GM18909 (cell line): ENCODE measurements at regions not wholly inside any gene's neighbourhood (a gene's known extent, or its start where the extent isn't known, plus 50 kb on each side); places are given as distances from the start of the nearest gene placed in this dataset.

Source experiments
- ATAC-seq: cut with Tn5 transposase; IDR thresholded peaks from one replicate; pipeline ENCODE4 v1.9.1; 2021; ENCODE audit warnings: mild to moderate bottlenecking; ENCODE audit not compliant: unreplicated experiment, poor library complexity

GRCh38 chr12:30829876-30830275 lies 75.1 kb upstream of the CAPRIN2 start:
- ATAC-seq, result no peak

- ATAC-seq, result no peak
Measured at GRCh38 chr12:30828686-30829085, 73.9 kb upstream of the CAPRIN2 start.

- ATAC-seq, result no peak
Measured at GRCh38 chr12:30827101-30828066, 72.6 kb upstream of the CAPRIN2 start.

GRCh38 chr12:30826276-30826675 lies 71.5 kb upstream of the CAPRIN2 start:
- ATAC-seq, result no peak

GRCh38 chr12:30825341-30825740 lies 70.6 kb upstream of the CAPRIN2 start:
- no peak for ATAC-seq

- ATAC-seq, result no peak
Measured at GRCh38 chr12:30824311-30824710, 69.6 kb upstream of the CAPRIN2 start.

- no peak for ATAC-seq
Measured at GRCh38 chr12:30823764-30824163, 69.0 kb upstream of the CAPRIN2 start.

GRCh38 chr12:30823156-30823699 lies 68.5 kb upstream of the CAPRIN2 start:
- peak; percentile 54 for ATAC-seq

- ATAC-seq, result peak; percentile 69
Measured at GRCh38 chr12:30822385-30823155, 67.8 kb upstream of the CAPRIN2 start.

GRCh38 chr12:30820406-30820946 lies 65.7 kb upstream of the CAPRIN2 start:
- no peak for ATAC-seq

- no peak for ATAC-seq
Measured at GRCh38 chr12:30818562-30818961, 63.8 kb upstream of the CAPRIN2 start.

- ATAC-seq, result no peak
Measured at GRCh38 chr12:30816742-30817465, 62.2 kb upstream of the CAPRIN2 start.

GRCh38 chr12:30814295-30814655 lies 59.5 kb upstream of the CAPRIN2 start:
- no peak for ATAC-seq

- ATAC-seq, result no peak
Measured at GRCh38 chr12:30813525-30814294, 59.0 kb upstream of the CAPRIN2 start.

GRCh38 chr12:30811966-30812365 lies 57.2 kb upstream of the CAPRIN2 start:
- ATAC-seq, result no peak

- no peak for ATAC-seq
Measured at GRCh38 chr12:30810918-30811317, 56.2 kb upstream of the CAPRIN2 start.

- ATAC-seq, result no peak
Measured at GRCh38 chr12:30807695-30808034, 52.9 kb upstream of the CAPRIN2 start.

GRCh38 chr12:30806989-30807694 lies 52.4 kb upstream of the CAPRIN2 start:
- ATAC-seq, result peak; percentile 77

- ATAC-seq, result no peak
Measured at GRCh38 chr12:30805959-30806358, 51.2 kb upstream of the CAPRIN2 start.
